K562 (cell line): ENCODE measurements at regions not wholly inside any gene's neighbourhood (a gene's known extent, or its start where the extent isn't known, plus 50 kb on each side); places are given as distances from the start of the nearest gene placed in this dataset.

Experiments used
- ATAC-seq: fragments of 200-7000 bp; cut with Tn5 transposase; 3 replicates; pipeline ENCODE4 v1.9.1; 2020; ENCODE audit warnings: moderate library complexity
- BruUV-seq: library from RNA; stranded (reverse); fragments of 400-500 nt; replicated peaks from 2 replicates; lab custom pipeline; 2021; lab: Mats Ljungman, UMichigan
- CTCF ChIA-PET: fragments of 300-600 bp; formaldehyde crosslinking; extraction: SDS; loops from one replicate; lab custom pipeline; 2021; ENCODE audit warnings: low intra/inter-chr PET ratio; lab: Yijun Ruan, JAX
- POLR2A ChIA-PET: fragments of 300-600, 350-650 bp; sonication (Branson Sonifier 250); formaldehyde crosslinking; extraction: SDS; loops from one replicate; lab custom pipeline; 2021; ENCODE audit warnings: antibody characterized with exemption, inconsistent platforms; lab: Yijun Ruan, JAX
- DNase-seq, 4 experiments: peaks; one replicate each; pipeline versions ENCODE4 v3.0.0 to v3.0.0-alpha.2; 2011 to 2018; ENCODE audit warnings: low spot score in 3 of 4, mixed read lengths in 3 of 4; ENCODE audit errors: extremely low read depth in 1 of 4
- FAIRE-seq: peaks from 2 replicates; lab custom pipeline; 2011; peaks lifted over from hg19 to GRCh38; lab: Jason Lieb, UNC
- H2AFZ ChIP-seq: 2 replicates; pipeline ENCODE4 v1.6.0; 2011; ENCODE audit warnings: low read depth, low read length, control low read depth, inconsistent platforms
- H3K27ac ChIP-seq: fragments of 200-600 bp; 3 replicates; pipeline ENCODE4 v1.8.0; 2011; ENCODE audit warnings: low read depth, mild to moderate bottlenecking, control low read depth, inconsistent platforms, low read length, moderate library complexity, mixed read lengths; ENCODE audit errors: extremely low read depth
- H3K27me3 ChIP-seq, 2 experiments: fragments of 300-600 bp in 1 of 2; 2 replicates in 1 of 2; 3 replicates in 1 of 2; pipeline versions ENCODE4 v1.6.0 to v1.8.0; 2011; ENCODE audit warnings: inconsistent platforms in 2 of 2, low read length in 2 of 2, mild to moderate bottlenecking in 1 of 2, mixed read lengths in 1 of 2, moderate library complexity in 1 of 2; ENCODE audit not compliant: control insufficient read depth in 2 of 2, insufficient read depth in 2 of 2
- H3K36me3 ChIP-seq: fragments of 300-600 bp; 3 replicates; pipeline ENCODE4 v1.8.0; 2011; ENCODE audit warnings: mild to moderate bottlenecking, low read length, inconsistent platforms; ENCODE audit not compliant: control insufficient read depth, insufficient read depth
- H3K4me1 ChIP-seq, 2 experiments: fragments of 200-600 bp in 1 of 2; replicated peaks in 1 of 2; 2 replicates in 1 of 2; 3 replicates in 1 of 2; pipeline versions ENCODE4 v1.5.1 to v1.8.0; 2011; ENCODE audit warnings: inconsistent platforms in 2 of 2, low read length in 2 of 2, mild to moderate bottlenecking in 1 of 2, mixed read lengths in 1 of 2, moderate library complexity in 1 of 2; ENCODE audit not compliant: control insufficient read depth in 2 of 2, insufficient read depth in 2 of 2
- H3K4me2 ChIP-seq: 2 replicates; pipeline ENCODE4 v1.6.1; 2011; ENCODE audit warnings: low read length, control low read depth, inconsistent platforms, mixed read lengths; ENCODE audit not compliant: insufficient read depth
- H3K4me3 ChIP-seq: fragments of 200-600 bp; sonication (generic), shearing (Covaris generic); 2 replicates; pipeline ENCODE4 v1.5.1; 2016; ENCODE audit warnings: control low read depth, inconsistent platforms
- H3K79me2 ChIP-seq: fragments of 200-600 bp; 3 replicates; pipeline ENCODE4 v1.8.0; 2011; ENCODE audit warnings: low read length, inconsistent platforms; ENCODE audit not compliant: control insufficient read depth, insufficient read depth
- H3K9ac ChIP-seq, 2 experiments: 2 replicates each; pipeline versions ENCODE4 v1.6.0 to v1.6.1; 2011; ENCODE audit warnings: low read depth in 2 of 2, low read length in 2 of 2, control low read depth in 1 of 2, inconsistent platforms in 1 of 2, mild to moderate bottlenecking in 1 of 2, mixed read lengths in 1 of 2; ENCODE audit not compliant: insufficient read depth in 1 of 2
- H3K9me1 ChIP-seq: one replicate; pipeline ENCODE4 v1.6.0; 2011; ENCODE audit warnings: inconsistent platforms, mild to moderate bottlenecking, low read length, moderate library complexity; ENCODE audit not compliant: control insufficient read depth, insufficient read depth
- H3K9me3 ChIP-seq: replicated peaks from 2 replicates; pipeline ENCODE4 v1.5.1; 2011; ENCODE audit warnings: low read depth, low read length, inconsistent platforms; ENCODE audit not compliant: control insufficient read depth, insufficient read depth
- H4K20me1 ChIP-seq: replicated peaks from 2 replicates; pipeline ENCODE4 v1.6.1; 2011; ENCODE audit warnings: low read length, inconsistent platforms, mixed read lengths; ENCODE audit not compliant: control insufficient read depth, insufficient read depth
- ATF1 ChIP-seq, 2 experiments: fragments of 450-650 bp in 1 of 2; IDR thresholded peaks; 2 replicates each; pipeline ENCODE4 v1.6.1; 2016; ENCODE audit warnings: missing compliant biosample characterization in 1 of 2, missing genetic modification characterization in 1 of 2
- BRCA1 ChIP-seq, 2 experiments: fragments of 450-650 bp in 1 of 2; sonication (generic) in 1 of 2; formaldehyde crosslinking in 1 of 2; IDR thresholded peaks; 2 replicates each; pipeline versions ENCODE4 v1.5.0 to v1.6.1; 2017 to 2020; ENCODE audit warnings: mild to moderate bottlenecking in 1 of 2, missing genetic modification reagents in 1 of 2
- CBFA2T3 ChIP-seq: fragments of 450-650 bp; IDR thresholded peaks from 2 replicates; pipeline ENCODE4 v1.6.1; 2017
- CBX1 ChIP-seq: sonication (generic); IDR thresholded peaks from 2 replicates; pipeline ENCODE4 v1.6.1; 2016; ENCODE audit warnings: antibody characterized with exemption, low read depth, mild to moderate bottlenecking
- CBX2 ChIP-seq: fragments of 200-600 bp; sonication (generic); IDR thresholded peaks from one replicate; pipeline ENCODE4 v1.6.1; 2012; ENCODE audit warnings: mild to moderate bottlenecking, low read length, inconsistent platforms; ENCODE audit not compliant: insufficient read depth, poor library complexity, severe bottlenecking
- CHD2 ChIP-seq: IDR thresholded peaks from 2 replicates; pipeline ENCODE4 v1.6.1; 2011; ENCODE audit warnings: low read depth, low read length
- HNRNPH1 ChIP-seq: fragments of 200-400 bp; formaldehyde crosslinking; optimal IDR thresholded peaks from 2 replicates; pipeline ENCODE3; 2017; ENCODE audit warnings: low read depth, mild to moderate bottlenecking, low read length, moderate library complexity
- NFATC3 ChIP-seq: fragments of 450-650 bp; IDR thresholded peaks from 2 replicates; pipeline ENCODE4 v1.6.1; 2017; ENCODE audit warnings: mild to moderate bottlenecking
- PATZ1 ChIP-seq: fragments of 250-450 bp; sonication (Bioruptor Pico); IDR thresholded peaks from 2 replicates; pipeline ENCODE4 v1.5.0; 2020; ENCODE audit warnings: mild to moderate bottlenecking, borderline replicate concordance
- PCBP1 ChIP-seq: fragments of 200-400 bp; formaldehyde crosslinking; IDR thresholded peaks from 2 replicates; pipeline ENCODE4 v1.6.1; 2018; ENCODE audit warnings: mild to moderate bottlenecking, low read depth, low read length; ENCODE audit not compliant: poor library complexity, severe bottlenecking
- PURB ChIP-seq: sonication (generic); formaldehyde crosslinking; IDR thresholded peaks from 2 replicates; pipeline ENCODE4 v1.9.0; 2021; ENCODE audit warnings: low read depth, mild to moderate bottlenecking, missing genetic modification reagents
- RBBP5 ChIP-seq: fragments of 200-600 bp; sonication (generic); IDR thresholded peaks from 2 replicates; pipeline ENCODE4 v1.6.1; 2012; ENCODE audit warnings: borderline replicate concordance, mild to moderate bottlenecking, low read length, control low read depth, inconsistent platforms; ENCODE audit not compliant: insufficient read depth, poor library complexity, severe bottlenecking
- SFPQ ChIP-seq: fragments of 200-400 bp; formaldehyde crosslinking; IDR thresholded peaks from 2 replicates; pipeline ENCODE4 v1.6.1; 2017; ENCODE audit warnings: mild to moderate bottlenecking, low read depth, low read length, moderate library complexity
- XRCC3 ChIP-seq: fragments of 450-650 bp; IDR thresholded peaks from 2 replicates; pipeline ENCODE4 v1.6.1; 2017; ENCODE audit warnings: mild to moderate bottlenecking, moderate library complexity
- ZNF408 ChIP-seq: fragments of 250-450 bp; sonication (Bioruptor Pico); IDR thresholded peaks from 2 replicates; pipeline ENCODE4 v1.4.0; 2020; ENCODE audit warnings: low read depth, mild to moderate bottlenecking, moderate library complexity
- WGBS: fragments of 100-300 bp; shearing (Covaris generic); methylation state at CpG from one replicate; pipeline ENCODE4 v1.1.6; 2016; ENCODE audit warnings: low coverage, mixed read lengths; ENCODE audit not compliant: insufficient coverage; ENCODE audit errors: missing lambda C conversion rate; 5-methylcytosine and 5-hydroxymethylcytosine counted together
- in situ Hi-C: fragments of 300-500 bp; cut with MboI; formaldehyde crosslinking; loops from 4 replicates; pipeline ENCODE4 v1.15.0; 2018; ENCODE audit warnings: inconsistent platforms, mixed read lengths
- intact Hi-C: fragments of 100-400 bp; cut with micrococcal nuclease; formaldehyde crosslinking; loops from 2 replicates; pipeline ENCODE4 v1.14.2; 2022
- TF ChIP-seq, protein P1 (sequence below): fragments of 450-650 bp; IDR thresholded peaks from 2 replicates; pipeline ENCODE4 v1.6.1; 2016; ENCODE audit warnings: mild to moderate bottlenecking

- no peak for DNase-seq
- Histone ChIP-seq H4K20me1 (no peaks in the 10 kb centered on the region), H3K4me3 (no peak overlapping the region), H3K9me3 (no peaks in the 10 kb centered on the region; the same call in 1 of the 2 replicates), H3K4me1 (no peaks in the 10 kb centered on the region), H3K9ac (no peak overlapping the region), H3K36me3 (no peaks in the 10 kb centered on the region), H2AFZ (no peak overlapping the region), H3K27me3 (no peaks in the 10 kb centered on the region), H3K27ac (no peak overlapping the region), H3K4me2 (no peak overlapping the region), H3K79me2 (no peaks in the 10 kb centered on the region), H3K9me1 (no peaks in the 10 kb centered on the region)
- BruUV-seq = no TSS peak
- in situ Hi-C loops = no loop called here
- FAIRE-seq = no peak
- no peak for ATAC-seq
- CTCF ChIA-PET = no interaction called here
- POLR2A ChIA-PET = no interaction called here
- WGBS = 0% methylated on average over 1 of the region's 1 CpG
- intact Hi-C loops = no loop called here
- TF ChIP-seq BRCA1 (IDR thresholded peaks at IDR 0.05) (no peak), BRCA1 (CRISPR knock-in tag; IDR thresholded peaks at IDR 0.05) (no peak), CBFA2T3 (no peak), RBBP5 (no peak), ATF1 (CRISPR knock-in tag; IDR thresholded peaks at IDR 0.05) (no peak), ATF1 (tag; IDR thresholded peaks at IDR 0.05) (no peak), XRCC3 (no peak), PURB (CRISPR knock-in tag) (no peak), CBX2 (no peak), PATZ1 (CRISPR knock-in tag) (no peak), ZNF408 (CRISPR knock-in tag) (no peak), CBX1 (no peak), SFPQ (no peak), HNRNPH1 (no peak), CHD2 (no peak), PCBP1 (no peak), NFATC3 (no peak)
- TF ChIP-seq, protein P1, sequence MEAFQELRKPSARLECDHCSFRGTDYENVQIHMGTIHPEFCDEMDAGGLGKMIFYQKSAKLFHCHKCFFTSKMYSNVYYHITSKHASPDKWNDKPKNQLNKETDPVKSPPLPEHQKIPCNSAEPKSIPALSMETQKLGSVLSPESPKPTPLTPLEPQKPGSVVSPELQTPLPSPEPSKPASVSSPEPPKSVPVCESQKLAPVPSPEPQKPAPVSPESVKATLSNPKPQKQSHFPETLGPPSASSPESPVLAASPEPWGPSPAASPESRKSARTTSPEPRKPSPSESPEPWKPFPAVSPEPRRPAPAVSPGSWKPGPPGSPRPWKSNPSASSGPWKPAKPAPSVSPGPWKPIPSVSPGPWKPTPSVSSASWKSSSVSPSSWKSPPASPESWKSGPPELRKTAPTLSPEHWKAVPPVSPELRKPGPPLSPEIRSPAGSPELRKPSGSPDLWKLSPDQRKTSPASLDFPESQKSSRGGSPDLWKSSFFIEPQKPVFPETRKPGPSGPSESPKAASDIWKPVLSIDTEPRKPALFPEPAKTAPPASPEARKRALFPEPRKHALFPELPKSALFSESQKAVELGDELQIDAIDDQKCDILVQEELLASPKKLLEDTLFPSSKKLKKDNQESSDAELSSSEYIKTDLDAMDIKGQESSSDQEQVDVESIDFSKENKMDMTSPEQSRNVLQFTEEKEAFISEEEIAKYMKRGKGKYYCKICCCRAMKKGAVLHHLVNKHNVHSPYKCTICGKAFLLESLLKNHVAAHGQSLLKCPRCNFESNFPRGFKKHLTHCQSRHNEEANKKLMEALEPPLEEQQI = no peak
These were observed 313.8 kb downstream of the S1PR1 start for GRCh38 chr1:101550581-101550980.
